ENCODE measurements at regions not wholly inside any gene's neighbourhood (a gene's known extent, or its start where the extent isn't known, plus 50 kb on each side); places are given as distances from the start of the nearest gene placed in this dataset.
"Not testable (repeated sequence)": the region's sequence is repeated elsewhere in the genome, so short reads cannot be mapped to it uniquely, and the experiment has no call there.

GRCh38 chr16:17567455-17567854, 96.7 kb upstream of the XYLT1 start:
- DNase-seq: peak in 2 of 3 donors; percentile 23 to 28

- DNase-seq: no peak
Measured at GRCh38 chr16:17566656-17567450, 96.1 kb upstream of the XYLT1 start.

GRCh38 chr16:17566075-17566474, 95.3 kb upstream of the XYLT1 start:
- DNase-seq: no peak

GRCh38 chr16:17565605-17566004, 94.8 kb upstream of the XYLT1 start:
- DNase-seq: no peak

- no peak for DNase-seq
Measured at GRCh38 chr16:17564856-17565255, 94.1 kb upstream of the XYLT1 start.

GRCh38 chr16:17563323-17564091, 92.7 kb upstream of the XYLT1 start:
- no peak for DNase-seq

- DNase-seq: no peak
Measured at GRCh38 chr16:17561056-17561455, 90.3 kb upstream of the XYLT1 start.

GRCh38 chr16:17560548-17560947, 89.8 kb upstream of the XYLT1 start:
- no peak for DNase-seq

GRCh38 chr16:17559394-17559793, 88.6 kb upstream of the XYLT1 start:
- no peak for DNase-seq

GRCh38 chr16:17557949-17558348, 87.2 kb upstream of the XYLT1 start:
- DNase-seq: no peak

- DNase-seq: no peak
Measured at GRCh38 chr16:17557480-17557879, 86.7 kb upstream of the XYLT1 start.

GRCh38 chr16:17556276-17557052, 85.7 kb upstream of the XYLT1 start:
- peak; percentile 39 to 49 (median 40) for DNase-seq

- no peak for DNase-seq
Measured at GRCh38 chr16:17555176-17555575, 84.4 kb upstream of the XYLT1 start.

- no peak for DNase-seq
Measured at GRCh38 chr16:17552351-17552750, 81.6 kb upstream of the XYLT1 start.

- DNase-seq: not testable (repeated sequence)
Measured at GRCh38 chr16:17551682-17552081, 80.9 kb upstream of the XYLT1 start.

GRCh38 chr16:17548825-17549224, 78.1 kb upstream of the XYLT1 start:
- no peak for DNase-seq

GRCh38 chr16:17544785-17545184, 74.0 kb upstream of the XYLT1 start:
- DNase-seq: peak in 2 of 3 donors; percentile 33 to 52

- no peak for DNase-seq
Measured at GRCh38 chr16:17544304-17544703, 73.5 kb upstream of the XYLT1 start.

- no peak for DNase-seq
Measured at GRCh38 chr16:17543073-17543472, 72.3 kb upstream of the XYLT1 start.

- DNase-seq: no peak
Measured at GRCh38 chr16:17541324-17541723, 70.6 kb upstream of the XYLT1 start.

GRCh38 chr16:17538927-17539326, 68.2 kb upstream of the XYLT1 start:
- no peak for DNase-seq

GRCh38 chr16:17532338-17532995, 61.7 kb upstream of the XYLT1 start:
- no peak for DNase-seq

Measured in suppressor macrophage treated with lipopolysaccharide for 1 hour (primary cell).